IMR-90 (cell line): ENCODE measurements at regions not wholly inside any gene's neighbourhood (a gene's known extent, or its start where the extent isn't known, plus 50 kb on each side); places are given as distances from the start of the nearest gene placed in this dataset.

Experiments used
- ATAC-seq: fragments of 200-7000 bp; cut with Tn5 transposase; 2 replicates; pipeline ENCODE4 v1.9.1; 2020; ENCODE audit warnings: low read depth, mild to moderate bottlenecking, moderate library complexity
- BruUV-seq: library from RNA; stranded (reverse); fragments of 400-500 nt; replicated peaks from 2 replicates; lab custom pipeline; 2021; lab: Mats Ljungman, UMichigan
- CTCF ChIA-PET: fragments of 300-600 bp; formaldehyde crosslinking; extraction: SDS; loops from one replicate; lab custom pipeline; 2021; ENCODE audit warnings: antibody characterized with exemption; lab: Yijun Ruan, JAX
- POLR2A ChIA-PET: fragments of 300-600 bp; sonication (Branson Sonifier 250); formaldehyde crosslinking; loops from one replicate; lab custom pipeline; 2022; ENCODE audit warnings: antibody characterized with exemption; ENCODE audit not compliant: unreplicated experiment; lab: Charles Lee
- DNase-seq: peaks from one replicate; pipeline ENCODE4 v3.0.0; 2013
- H2AFZ ChIP-seq: replicated peaks from 2 replicates; pipeline ENCODE3; 2013; ENCODE audit warnings: low read length, mild to moderate bottlenecking; ENCODE audit not compliant: poor library complexity
- H2AK5ac ChIP-seq: 2 replicates; pipeline ENCODE4 v1.6.1; 2013; ENCODE audit warnings: low read depth, low read length, inconsistent platforms
- H2AK9ac ChIP-seq: replicated peaks from 2 replicates; pipeline ENCODE3; 2013; ENCODE audit warnings: mild to moderate bottlenecking, low read depth, low read length, moderate library complexity; ENCODE audit not compliant: poor library complexity
- H2BK120ac ChIP-seq: 2 replicates; pipeline ENCODE4 v1.6.1; 2013; ENCODE audit warnings: low read depth, low read length, inconsistent platforms
- H2BK15ac ChIP-seq: 3 replicates; pipeline ENCODE4 v1.6.1; 2013; ENCODE audit warnings: low read depth, low read length, inconsistent platforms
- H2BK20ac ChIP-seq: 2 replicates; pipeline ENCODE4 v1.6.1; 2013; ENCODE audit warnings: low read depth, mild to moderate bottlenecking, inconsistent platforms, low read length, moderate library complexity
- H2BK5ac ChIP-seq: 2 replicates; pipeline ENCODE4 v1.6.1; 2013; ENCODE audit warnings: mild to moderate bottlenecking, low read depth, low read length, inconsistent platforms; ENCODE audit not compliant: poor library complexity, severe bottlenecking
- H3K14ac ChIP-seq: replicated peaks from 2 replicates; pipeline ENCODE4 v1.6.1; 2013; ENCODE audit warnings: low read depth, low read length, inconsistent platforms
- H3K18ac ChIP-seq: 2 replicates; pipeline ENCODE4 v1.6.1; 2013; ENCODE audit warnings: low read depth, low read length, control low read depth
- H3K23ac ChIP-seq: 2 replicates; pipeline ENCODE4 v1.6.1; 2013; ENCODE audit warnings: low read depth, low read length, inconsistent platforms
- H3K27ac ChIP-seq: 2 replicates; pipeline ENCODE4 v1.5.1; 2013; ENCODE audit warnings: mild to moderate bottlenecking, control low read depth, low read length; ENCODE audit not compliant: insufficient read depth
- H3K27me3 ChIP-seq: 2 replicates; pipeline ENCODE4 v1.6.1; 2013; ENCODE audit warnings: low read length; ENCODE audit not compliant: control insufficient read depth, insufficient read depth
- H3K36me3 ChIP-seq: 2 replicates; pipeline ENCODE4 v1.6.1; 2013; ENCODE audit warnings: low read length, mixed read lengths; ENCODE audit not compliant: control insufficient read depth, insufficient read depth
- H3K4ac ChIP-seq: 2 replicates; pipeline ENCODE4 v1.6.1; 2013; ENCODE audit warnings: low read depth, low read length, inconsistent platforms
- H3K4me1 ChIP-seq: 2 replicates; pipeline ENCODE4 v1.6.1; 2013; ENCODE audit warnings: low read length, mixed read lengths; ENCODE audit not compliant: control insufficient read depth, insufficient read depth
- H3K4me2 ChIP-seq: 2 replicates; pipeline ENCODE4 v1.6.1; 2013; ENCODE audit warnings: low read depth, mild to moderate bottlenecking, control low read depth, low read length, moderate library complexity
- H3K4me3 ChIP-seq: 2 replicates; pipeline ENCODE4 v1.5.1; 2013; ENCODE audit warnings: low read depth, mild to moderate bottlenecking, control low read depth, low read length, moderate library complexity; ENCODE audit not compliant: insufficient read depth
- H3K56ac ChIP-seq: 2 replicates; pipeline ENCODE4 v1.6.1; 2013; ENCODE audit warnings: low read length, inconsistent platforms; ENCODE audit not compliant: insufficient read depth; ENCODE audit errors: extremely low read depth
- H3K79me1 ChIP-seq, 2 experiments: 2 replicates each; pipeline ENCODE4 v1.6.1; 2013; ENCODE audit warnings: low read length in 2 of 2, inconsistent platforms in 1 of 2, low read depth in 1 of 2
- H3K9ac ChIP-seq: 2 replicates; pipeline ENCODE4 v1.6.1; 2013; ENCODE audit warnings: low read depth, low read length, control low read depth
- H3K9me1 ChIP-seq: 2 replicates; pipeline ENCODE4 v1.6.1; 2013; ENCODE audit warnings: low read length, inconsistent platforms; ENCODE audit not compliant: insufficient read depth
- H3K9me3 ChIP-seq: 2 replicates; pipeline ENCODE4 v1.6.1; 2013; ENCODE audit warnings: low read length; ENCODE audit not compliant: control insufficient read depth, insufficient read depth
- H4K20me1 ChIP-seq: 2 replicates; pipeline ENCODE4 v1.6.1; 2013; ENCODE audit warnings: low read length, inconsistent platforms; ENCODE audit not compliant: insufficient read depth
- H4K5ac ChIP-seq: 2 replicates; pipeline ENCODE4 v1.6.1; 2013; ENCODE audit warnings: mild to moderate bottlenecking, low read depth, low read length, control low read depth
- H4K8ac ChIP-seq, 2 experiments: 2 replicates each; pipeline ENCODE4 v1.6.1; 2013; ENCODE audit warnings: low read depth in 2 of 2, low read length in 2 of 2, control low read depth in 1 of 2, inconsistent platforms in 1 of 2
- H4K91ac ChIP-seq: 2 replicates; pipeline ENCODE4 v1.6.1; 2013; ENCODE audit warnings: low read depth, low read length, inconsistent platforms; ENCODE audit not compliant: insufficient read depth
- BHLHE40 ChIP-seq: fragments of 150-350 bp; IDR thresholded peaks from 2 replicates; pipeline ENCODE4 v1.6.1; 2016; ENCODE audit warnings: mild to moderate bottlenecking, low read depth, low read length
- CEBPB ChIP-seq: IDR thresholded peaks from 2 replicates; pipeline ENCODE4 v1.6.1; 2012; ENCODE audit warnings: low read depth, low read length, improper control_type of control experiment
- CHD1 ChIP-seq: IDR thresholded peaks from 2 replicates; pipeline ENCODE4 v1.6.1; 2012; ENCODE audit warnings: low read depth, low read length, improper control_type of control experiment
- CTCF ChIP-seq: conservative IDR thresholded peaks from 2 replicates; pipeline ENCODE4 v1.5.1; 2012; ENCODE audit warnings: mild to moderate bottlenecking, low read depth, low read length, improper control_type of control experiment
- FOS ChIP-seq: fragments of 150-350 bp; IDR thresholded peaks from 2 replicates; pipeline ENCODE4 v1.6.1; 2016; ENCODE audit warnings: low read depth, low read length
- MAFK ChIP-seq: IDR thresholded peaks from 2 replicates; pipeline ENCODE4 v1.6.1; 2012; ENCODE audit warnings: low read depth, low read length, improper control_type of control experiment
- MAZ ChIP-seq: IDR thresholded peaks from 2 replicates; pipeline ENCODE4 v1.6.1; 2012; ENCODE audit warnings: low read depth, mild to moderate bottlenecking, low read length, improper control_type of control experiment, moderate library complexity, borderline replicate concordance
- MXI1 ChIP-seq: IDR thresholded peaks from 2 replicates; pipeline ENCODE4 v1.6.1; 2012; ENCODE audit warnings: low read depth, mild to moderate bottlenecking, low read length, moderate library complexity, borderline replicate concordance
- NFE2L2 ChIP-seq: fragments of 150-350 bp; IDR thresholded peaks from 2 replicates; pipeline ENCODE4 v1.6.1; 2016; ENCODE audit warnings: low read depth, mild to moderate bottlenecking, low read length
- POLR2A ChIP-seq: IDR thresholded peaks from 2 replicates; pipeline ENCODE4 v1.6.1; 2012; ENCODE audit warnings: mild to moderate bottlenecking, low read depth, low read length
- RCOR1 ChIP-seq: IDR thresholded peaks from 2 replicates; pipeline ENCODE4 v1.6.1; 2012; ENCODE audit warnings: mild to moderate bottlenecking, low read length, improper control_type of control experiment; ENCODE audit not compliant: insufficient replicate concordance
- RFX5 ChIP-seq: IDR thresholded peaks from 2 replicates; pipeline ENCODE4 v1.8.0; 2012; ENCODE audit warnings: low read depth, mild to moderate bottlenecking, low read length, moderate library complexity
- SMC3 ChIP-seq: fragments of 150-350 bp; IDR thresholded peaks from 2 replicates; pipeline ENCODE4 v1.6.1; 2016; ENCODE audit warnings: low read depth, mild to moderate bottlenecking, antibody characterized with exemption, low read length, moderate library complexity
- USF2 ChIP-seq: fragments of 150-350 bp; IDR thresholded peaks from 2 replicates; pipeline ENCODE4 v1.6.1; 2017; ENCODE audit warnings: mild to moderate bottlenecking, antibody characterized with exemption, low read length, low read depth
- WGBS, 2 experiments: methylation state at CpG; one replicate each; pipeline versions ENCODE4 v1.1.5 to v1.1.7; 2013; ENCODE audit warnings: missing lambda C conversion rate in 2 of 2; ENCODE audit not compliant: insufficient read length in 1 of 2; ENCODE audit errors: extremely low coverage in 2 of 2; 5-methylcytosine and 5-hydroxymethylcytosine counted together
- dilution Hi-C: fragments of 300-500 bp; cut with HindIII; formaldehyde crosslinking; loops from one replicate; pipeline ENCODE4 v1.14.3; 2018; ENCODE audit warnings: low sequenced_read_pairs; ENCODE audit not compliant: unreplicated experiment
- in situ Hi-C: fragments of 300-500 bp; cut with MboI; formaldehyde crosslinking; loops from 3 replicates; pipeline ENCODE4 v1.14.3; 2019; ENCODE audit warnings: low sequenced_read_pairs, inconsistent platforms, mixed read lengths
- intact Hi-C: fragments of 100-400 bp; cut with micrococcal nuclease; formaldehyde crosslinking; loops from 2 replicates; pipeline ENCODE4 v1.10.0; 2022
- TF ChIP-seq, protein P1 (sequence below): fragments of 150-350 bp; IDR thresholded peaks from 2 replicates; pipeline ENCODE4 v1.6.1; 2016; ENCODE audit warnings: low read depth, mild to moderate bottlenecking, low read length, moderate library complexity, borderline replicate concordance

DNA sequence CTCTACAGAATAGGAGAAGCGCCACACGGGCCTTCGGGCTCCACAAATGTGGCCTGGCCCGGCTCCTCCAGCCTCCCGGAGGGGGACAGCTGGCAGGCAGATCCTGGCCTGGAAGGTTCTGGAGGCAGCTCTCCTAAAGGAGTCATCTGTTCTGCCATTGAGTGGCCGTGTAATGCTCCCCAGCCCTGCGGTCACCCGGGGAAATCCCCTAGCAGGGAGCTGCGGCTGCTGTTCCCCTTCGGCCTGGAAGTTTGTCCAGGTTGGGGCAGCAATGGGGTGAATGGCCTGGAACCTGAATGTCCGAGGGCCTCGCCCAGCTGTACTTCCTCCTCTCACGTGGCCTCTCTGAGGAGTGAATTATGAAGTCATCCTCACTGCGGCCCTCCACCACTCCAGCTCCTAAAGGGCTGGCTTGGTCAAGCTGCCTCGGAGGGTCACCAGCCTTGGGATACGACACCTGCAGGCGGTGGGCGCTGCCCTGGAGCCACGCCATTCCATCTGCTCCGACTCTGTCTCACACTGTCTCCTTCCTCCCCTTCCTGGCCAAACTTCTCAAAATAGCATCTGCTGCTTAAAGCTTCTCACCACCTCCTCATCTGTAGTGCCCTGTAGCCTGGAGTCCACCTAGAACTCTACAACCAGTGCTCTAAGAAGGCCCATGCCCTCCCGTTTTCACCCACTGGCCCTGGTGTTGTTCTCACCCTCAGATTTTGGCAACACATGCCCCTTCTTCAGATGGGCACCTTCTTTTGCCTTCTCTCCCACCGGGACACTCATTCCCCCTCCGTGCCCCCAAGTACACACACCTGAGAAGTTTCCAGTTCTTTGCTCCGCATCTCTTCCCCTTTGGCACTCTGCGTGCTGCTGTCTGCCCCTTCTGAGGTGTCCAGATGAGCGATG is 54.4 kb upstream of the TMPRSS2 start:
- no peaks in the 10 kb centered on the region for H3K79me1 ChIP-seq
- dilution Hi-C loops (no loop called here), intact Hi-C loops (no loop called here), in situ Hi-C loops (no loop called here)
- no TSS peak for BruUV-seq
- no peak overlapping the region for H3K9ac ChIP-seq
- no peak overlapping the region for H3K56ac ChIP-seq
- no peaks in the 10 kb centered on the region for H3K36me3 ChIP-seq
- no peaks in the 10 kb centered on the region for H3K4me1 ChIP-seq
- no peak overlapping the region for H3K4ac ChIP-seq
- H2BK15ac ChIP-seq = no peak overlapping the region
- no peak overlapping the region for H3K14ac ChIP-seq
- no peak overlapping the region for H3K18ac ChIP-seq
- CTCF ChIA-PET = no interaction called here
- ATAC-seq (no peak), DNase-seq (no peak)
- H4K8ac ChIP-seq = no peak overlapping the region
- H4K5ac ChIP-seq = no peak overlapping the region
- H3K23ac ChIP-seq = no peak overlapping the region
- no peak overlapping the region for H2BK5ac ChIP-seq
- H3K9me3 ChIP-seq = no peaks in the 10 kb centered on the region
- H3K27me3 ChIP-seq = peaks cover 11% of the 10 kb centered on the region
- no peaks in the 10 kb centered on the region for H3K9me1 ChIP-seq
- H2AK5ac ChIP-seq = no peak overlapping the region
- H4K20me1 ChIP-seq = no peaks in the 10 kb centered on the region
- no peak overlapping the region for H2AK9ac ChIP-seq
- H2BK120ac ChIP-seq = no peak overlapping the region
- no peak overlapping the region for H4K91ac ChIP-seq
- no peak overlapping the region for H3K4me3 ChIP-seq
- H2AFZ ChIP-seq = no peak overlapping the region
- POLR2A ChIA-PET = no interaction called here
- H2BK20ac ChIP-seq = no peak overlapping the region
- TF ChIP-seq, protein P1, sequence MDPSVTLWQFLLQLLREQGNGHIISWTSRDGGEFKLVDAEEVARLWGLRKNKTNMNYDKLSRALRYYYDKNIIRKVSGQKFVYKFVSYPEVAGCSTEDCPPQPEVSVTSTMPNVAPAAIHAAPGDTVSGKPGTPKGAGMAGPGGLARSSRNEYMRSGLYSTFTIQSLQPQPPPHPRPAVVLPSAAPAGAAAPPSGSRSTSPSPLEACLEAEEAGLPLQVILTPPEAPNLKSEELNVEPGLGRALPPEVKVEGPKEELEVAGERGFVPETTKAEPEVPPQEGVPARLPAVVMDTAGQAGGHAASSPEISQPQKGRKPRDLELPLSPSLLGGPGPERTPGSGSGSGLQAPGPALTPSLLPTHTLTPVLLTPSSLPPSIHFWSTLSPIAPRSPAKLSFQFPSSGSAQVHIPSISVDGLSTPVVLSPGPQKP = no peak
- no peak for TF ChIP-seq RFX5
- no peak for TF ChIP-seq SMC3
- TF ChIP-seq BHLHE40 = no peak
- no peak for TF ChIP-seq MAFK
- no peak for TF ChIP-seq NFE2L2
- TF ChIP-seq POLR2A = no peak
- no peak for TF ChIP-seq MXI1
- TF ChIP-seq FOS = no peak
- TF ChIP-seq CHD1 = no peak
- TF ChIP-seq MAZ = no peak
- TF ChIP-seq CTCF = no peak
- no peak for TF ChIP-seq USF2
- TF ChIP-seq RCOR1 = no peak
- TF ChIP-seq CEBPB = no peak
- WGBS, 2 experiments = 67% methylated on average over 8 of the region's 26 CpGs; no CpG with 5 or more reads in 1 of the 2 experiments
- no peak overlapping the region for H3K27ac ChIP-seq
- H3K4me2 ChIP-seq = no peak overlapping the region
